K562 (cell line): ENCODE measurements at regions not wholly inside any gene's neighbourhood (a gene's known extent, or its start where the extent isn't known, plus 50 kb on each side); places are given as distances from the start of the nearest gene placed in this dataset.

Source experiments
- L3MBTL2 ChIP-seq: fragments of 450-650 bp; IDR thresholded peaks from 2 replicates; pipeline ENCODE4 v1.6.1; 2016; ENCODE audit warnings: mild to moderate bottlenecking, moderate library complexity
- MAFF ChIP-seq: IDR thresholded peaks from 2 replicates; pipeline ENCODE4 v1.6.1; 2012; ENCODE audit warnings: low read length, improper control_type of control experiment

GRCh38 chr1:111032295-111032897 is 68.7 kb upstream of the LRIF1 start:
- TF ChIP-seq L3MBTL2 (no peak), MAFF (no peak)
